Parathyroid adenoma (tissue), 2 donors: ENCODE measurements at regions not wholly inside any gene's neighbourhood (a gene's known extent, or its start where the extent isn't known, plus 50 kb on each side); places are given as distances from the start of the nearest gene placed in this dataset.

Experiments
- H2AFZ ChIP-seq: fragments of 300-600 bp; sonication (generic); one replicate; pipeline ENCODE4 v1.7.0; 2017; ENCODE audit warnings: antibody characterized with exemption, mild to moderate bottlenecking
- H3K27ac ChIP-seq: fragments of 300-600 bp; sonication (generic); one replicate; pipeline ENCODE4 v1.7.0; 2017
- H3K27me3 ChIP-seq: fragments of 300-600 bp; sonication (generic); one replicate; pipeline ENCODE4 v1.7.0; 2017; ENCODE audit warnings: low read length; ENCODE audit not compliant: control insufficient read depth, insufficient read depth
- H3K36me3 ChIP-seq: fragments of 300-600 bp; sonication (generic); one replicate; pipeline ENCODE4 v1.7.0; 2017; ENCODE audit warnings: low read length; ENCODE audit not compliant: control insufficient read depth, insufficient read depth
- H3K4me1 ChIP-seq: fragments of 300-600 bp; sonication (generic); one replicate; pipeline ENCODE4 v1.7.0; 2017; ENCODE audit warnings: control low read depth
- H3K4me2 ChIP-seq: fragments of 300-600 bp; sonication (generic); one replicate; pipeline ENCODE4 v1.7.0; 2017; ENCODE audit warnings: low read length
- H3K4me3 ChIP-seq: fragments of 300-600 bp; sonication (generic); one replicate; pipeline ENCODE4 v1.7.0; 2017; ENCODE audit warnings: low read depth, low read length
- H3K79me2 ChIP-seq: fragments of 300-600 bp; sonication (generic); one replicate; pipeline ENCODE4 v1.7.0; 2017; ENCODE audit warnings: control low read depth
- H3K9ac ChIP-seq: fragments of 300-600 bp; sonication (generic); one replicate; pipeline ENCODE4 v1.7.0; 2017; ENCODE audit warnings: mild to moderate bottlenecking
- H3K9me3 ChIP-seq: fragments of 300-600 bp; sonication (generic); one replicate; pipeline ENCODE4 v1.7.0; 2017; ENCODE audit warnings: low read length; ENCODE audit not compliant: control insufficient read depth
- TF ChIP-seq, protein P1 (sequence below): fragments of 300-600 bp; sonication (generic); IDR thresholded peaks from one replicate; pipeline ENCODE4 v1.7.0; 2017; ENCODE audit warnings: antibody characterized with exemption, mild to moderate bottlenecking
- donor health status: primary hyperparathyroidism.

DNA sequence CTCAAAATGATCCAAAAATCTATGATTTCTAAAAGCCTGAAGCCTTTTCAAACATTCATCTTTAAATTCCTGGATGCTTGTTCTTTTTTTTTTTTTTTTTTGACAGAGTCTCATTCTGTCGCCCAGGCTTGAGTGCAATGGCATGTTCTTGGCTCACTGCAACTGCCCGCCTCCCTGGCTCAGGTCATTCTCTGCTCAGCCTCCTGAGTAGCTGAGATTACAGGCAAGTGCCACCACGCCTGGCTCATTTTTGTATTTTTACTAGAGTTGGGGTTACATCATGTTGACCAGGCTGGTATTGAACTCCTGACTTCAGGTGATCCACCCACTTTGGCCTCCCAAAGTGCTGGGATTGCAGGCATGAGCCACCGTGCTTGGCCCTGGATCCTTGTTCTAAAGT, 649.5 kb downstream of the XIRP2 start:
- Histone ChIP-seq H3K79me2 (no peaks in the 10 kb centered on the region), H3K9ac (no peak overlapping the region), H3K27me3 (no peaks in the 10 kb centered on the region), H2AFZ (no peak overlapping the region), H3K4me1 (no peaks in the 10 kb centered on the region), H3K27ac (no peak overlapping the region), H3K9me3 (no peaks in the 10 kb centered on the region), H3K36me3 (no peaks in the 10 kb centered on the region), H3K4me3 (no peak overlapping the region), H3K4me2 (no peak overlapping the region)
- TF ChIP-seq, protein P1, sequence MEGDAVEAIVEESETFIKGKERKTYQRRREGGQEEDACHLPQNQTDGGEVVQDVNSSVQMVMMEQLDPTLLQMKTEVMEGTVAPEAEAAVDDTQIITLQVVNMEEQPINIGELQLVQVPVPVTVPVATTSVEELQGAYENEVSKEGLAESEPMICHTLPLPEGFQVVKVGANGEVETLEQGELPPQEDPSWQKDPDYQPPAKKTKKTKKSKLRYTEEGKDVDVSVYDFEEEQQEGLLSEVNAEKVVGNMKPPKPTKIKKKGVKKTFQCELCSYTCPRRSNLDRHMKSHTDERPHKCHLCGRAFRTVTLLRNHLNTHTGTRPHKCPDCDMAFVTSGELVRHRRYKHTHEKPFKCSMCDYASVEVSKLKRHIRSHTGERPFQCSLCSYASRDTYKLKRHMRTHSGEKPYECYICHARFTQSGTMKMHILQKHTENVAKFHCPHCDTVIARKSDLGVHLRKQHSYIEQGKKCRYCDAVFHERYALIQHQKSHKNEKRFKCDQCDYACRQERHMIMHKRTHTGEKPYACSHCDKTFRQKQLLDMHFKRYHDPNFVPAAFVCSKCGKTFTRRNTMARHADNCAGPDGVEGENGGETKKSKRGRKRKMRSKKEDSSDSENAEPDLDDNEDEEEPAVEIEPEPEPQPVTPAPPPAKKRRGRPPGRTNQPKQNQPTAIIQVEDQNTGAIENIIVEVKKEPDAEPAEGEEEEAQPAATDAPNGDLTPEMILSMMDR = no peak

DNA sequence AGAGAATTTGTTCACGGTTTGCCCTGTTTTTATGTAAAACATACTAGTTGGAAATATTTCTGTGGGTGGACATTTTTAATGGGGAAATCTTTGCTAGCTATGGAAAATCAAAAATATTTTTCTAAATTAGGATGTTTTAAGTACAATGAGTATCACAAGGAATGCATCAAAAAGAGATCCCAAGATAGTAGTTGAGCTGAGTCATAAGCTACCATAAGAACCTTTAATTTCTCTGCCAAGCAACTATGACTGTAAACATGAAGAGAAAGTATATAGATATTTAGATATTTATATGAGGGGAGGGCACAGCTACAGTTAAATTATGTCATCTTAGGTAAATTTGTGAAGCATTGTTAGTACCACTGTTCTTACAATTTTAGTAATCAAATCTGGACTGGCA, 646.2 kb downstream of the XIRP2 start:
- no peaks in the 10 kb centered on the region for H3K27me3 ChIP-seq
- H3K9ac ChIP-seq = no peak overlapping the region
- no peak overlapping the region for H3K4me3 ChIP-seq

DNA sequence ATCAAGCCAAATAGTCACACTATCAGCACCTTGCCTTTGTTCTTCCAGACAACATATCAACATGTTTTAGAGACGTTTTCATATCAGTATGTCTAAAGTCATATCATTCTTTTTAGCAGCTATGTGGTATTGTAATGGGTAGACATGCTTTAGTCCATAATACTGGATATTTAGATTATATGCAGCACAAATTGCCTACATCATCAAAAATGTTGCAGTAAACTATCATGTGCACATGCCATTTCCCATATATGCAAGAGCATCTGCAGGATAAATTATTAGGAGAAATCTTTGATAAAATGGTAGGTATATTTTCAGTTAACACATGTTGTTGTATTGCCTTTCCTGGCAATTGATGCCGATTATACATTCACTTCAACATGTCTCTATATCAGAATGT, 636.5 kb downstream of the XIRP2 start:
- Histone ChIP-seq H3K27ac (no peak overlapping the region), H3K4me3 (no peak overlapping the region), H3K36me3 (no peaks in the 10 kb centered on the region), H3K9me3 (no peaks in the 10 kb centered on the region), H2AFZ (no peak overlapping the region), H3K79me2 (no peaks in the 10 kb centered on the region), H3K27me3 (no peaks in the 10 kb centered on the region), H3K9ac (no peak overlapping the region), H3K4me2 (no peak overlapping the region), H3K4me1 (no peaks in the 10 kb centered on the region)
- TF ChIP-seq, protein P1 = no peak

More for the DNA sequence above, 646.2 kb downstream of the XIRP2 start:
- TF ChIP-seq, protein P1 = no peak
- no peak overlapping the region for H2AFZ ChIP-seq
- H3K9me3 ChIP-seq = no peaks in the 10 kb centered on the region
- H3K36me3 ChIP-seq = no peaks in the 10 kb centered on the region
- no peak overlapping the region for H3K27ac ChIP-seq
- no peaks in the 10 kb centered on the region for H3K79me2 ChIP-seq
- no peak overlapping the region for H3K4me2 ChIP-seq
- no peaks in the 10 kb centered on the region for H3K4me1 ChIP-seq

DNA sequence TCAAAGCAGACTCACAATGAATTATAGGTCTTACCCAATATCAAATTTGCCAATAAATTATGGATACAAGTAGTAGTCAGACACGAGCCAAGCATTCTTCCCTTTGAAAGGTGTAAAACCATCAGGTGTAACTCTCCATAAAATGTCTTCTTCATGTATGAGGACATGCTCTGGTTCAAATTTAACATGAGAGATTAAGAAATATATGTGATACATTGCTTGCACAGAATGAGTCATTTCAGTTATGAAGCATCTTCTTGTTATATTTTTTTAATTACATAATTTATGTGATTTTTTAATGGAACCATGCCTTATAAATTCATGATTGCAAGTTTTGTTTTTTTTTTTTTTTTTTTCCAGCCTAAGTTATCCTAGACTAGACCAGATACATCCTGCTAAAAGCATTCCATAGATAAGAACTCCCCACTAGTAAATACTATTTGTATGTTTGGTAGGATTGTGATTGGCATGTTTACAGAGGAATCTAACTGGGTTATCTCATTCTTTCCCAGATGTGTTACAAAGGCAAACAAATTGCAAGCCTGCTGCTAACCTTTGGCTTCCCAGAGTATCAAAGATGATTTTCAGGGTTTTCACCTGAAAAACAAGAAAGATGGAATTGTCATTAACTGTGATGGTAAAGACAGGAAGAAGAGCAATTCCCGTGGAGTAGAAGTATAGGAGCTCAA, 621.9 kb downstream of the XIRP2 start:
- Histone ChIP-seq H2AFZ (no peak overlapping the region), H3K9me3 (no peaks in the 10 kb centered on the region), H3K27ac (no peak overlapping the region), H3K4me2 (no peak overlapping the region), H3K4me1 (no peaks in the 10 kb centered on the region), H3K79me2 (no peaks in the 10 kb centered on the region), H3K4me3 (no peak overlapping the region), H3K9ac (no peak overlapping the region), H3K36me3 (no peaks in the 10 kb centered on the region), H3K27me3 (no peaks in the 10 kb centered on the region)
- TF ChIP-seq, protein P1 = no peak

DNA sequence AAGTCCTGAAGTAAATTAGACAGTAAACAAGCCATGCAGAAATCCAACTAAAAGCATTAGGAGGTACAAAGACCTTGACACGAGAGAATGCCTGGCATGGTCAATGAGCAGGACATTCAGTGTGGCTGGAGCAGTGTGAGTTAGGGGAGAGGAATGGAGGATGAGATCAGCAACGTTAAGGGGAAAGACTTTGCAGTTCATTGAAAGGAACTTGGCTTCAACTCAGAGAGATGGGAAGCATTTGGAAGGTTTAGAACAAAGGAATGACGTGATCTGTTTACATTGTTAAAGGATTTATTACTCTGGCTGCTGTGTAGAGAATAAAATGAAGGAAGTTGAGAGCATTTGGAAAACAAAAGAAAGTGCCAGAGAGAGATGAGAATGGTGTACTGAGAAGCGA, 621.3 kb downstream of the XIRP2 start:
- no peak overlapping the region for H3K4me3 ChIP-seq
- peak overlapping the region; percentile 8 for H2AFZ ChIP-seq
- H3K36me3 ChIP-seq = no peaks in the 10 kb centered on the region
- H3K4me2 ChIP-seq = no peak overlapping the region
- no peaks in the 10 kb centered on the region for H3K79me2 ChIP-seq
- no peaks in the 10 kb centered on the region for H3K27me3 ChIP-seq
- TF ChIP-seq, protein P1 = no peak
- H3K27ac ChIP-seq = no peak overlapping the region
- no peaks in the 10 kb centered on the region for H3K9me3 ChIP-seq
- no peaks in the 10 kb centered on the region for H3K4me1 ChIP-seq
- no peak overlapping the region for H3K9ac ChIP-seq
